ENCODE measurements at regions not wholly inside any gene's neighbourhood (a gene's known extent, or its start where the extent isn't known, plus 50 kb on each side); places are given as distances from the start of the nearest gene placed in this dataset.

DNA sequence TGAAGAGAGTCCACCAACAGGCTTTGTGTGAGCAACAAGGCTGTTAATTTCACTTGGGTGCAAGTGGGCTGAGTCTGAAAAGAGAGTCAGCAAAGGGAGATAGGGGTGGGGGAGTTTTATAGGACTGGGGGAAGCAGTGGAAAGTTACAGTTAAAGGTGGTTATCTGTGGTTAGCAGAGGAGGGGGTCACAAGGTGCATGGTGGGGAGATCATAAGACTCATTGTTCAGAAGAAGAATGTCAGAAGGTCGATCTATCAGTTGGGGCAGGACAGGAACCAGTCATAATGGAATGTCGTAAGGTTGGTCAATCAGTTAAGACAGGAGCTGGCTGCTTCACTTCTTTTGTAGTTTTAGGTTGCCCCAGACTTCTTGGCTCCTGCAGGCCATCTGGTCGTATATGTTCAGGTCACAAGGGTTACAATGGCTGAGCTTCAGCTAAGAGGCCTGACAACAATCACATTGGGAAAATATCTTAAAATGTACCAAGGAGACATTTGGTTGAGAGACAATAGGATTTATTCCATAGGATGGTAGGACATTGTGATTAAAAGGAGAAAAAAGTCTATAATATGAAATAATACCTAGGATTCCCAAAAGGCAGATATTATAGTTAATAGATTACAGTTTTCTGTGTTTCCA, 356.4 kb downstream of the ANKRD7 start:
- DNase-seq, result no peak

GRCh38 chr7:118583641-118584040, 359.1 kb downstream of the ANKRD7 start:
- peak; percentile 81 to 94 for DNase-seq

DNA sequence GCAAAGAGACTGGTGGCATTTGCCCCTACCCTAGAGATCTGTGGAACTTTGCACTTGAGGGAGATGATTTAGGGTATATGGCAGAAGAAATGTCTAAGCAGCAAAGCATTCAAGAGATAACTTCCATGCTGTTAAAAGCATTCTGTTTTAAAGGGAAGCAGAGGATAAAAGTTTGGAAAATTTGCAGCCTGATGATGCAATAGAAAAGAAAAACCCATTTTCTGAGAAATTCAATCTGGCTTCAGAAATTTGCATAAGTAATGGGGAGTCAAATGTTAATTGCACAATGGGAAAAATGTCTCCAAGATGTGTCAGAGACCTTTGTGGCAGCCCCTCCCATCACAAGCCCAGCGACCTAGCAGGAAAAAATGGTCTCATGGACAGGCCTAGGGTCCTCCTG, 361.7 kb downstream of the ANKRD7 start:
- DNase-seq, result no peak

DNA sequence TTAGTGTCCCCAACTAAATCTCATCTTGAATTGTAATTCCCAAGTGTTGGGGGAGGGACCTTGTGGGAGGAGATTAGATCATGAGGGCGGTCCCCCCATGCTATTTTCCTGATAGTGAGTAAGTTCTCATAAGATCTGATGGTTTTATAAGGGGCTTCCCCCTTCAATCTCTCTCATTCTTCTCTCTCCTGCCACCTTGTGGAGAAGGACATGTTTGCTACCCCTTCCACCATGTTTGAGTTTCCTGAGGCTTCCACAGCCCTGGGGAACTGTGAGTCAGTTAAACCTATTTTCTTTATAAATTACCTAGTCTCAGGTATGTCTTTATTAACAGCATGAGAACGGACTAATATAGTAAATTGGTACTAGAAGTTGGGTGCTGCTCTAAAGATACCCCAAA, 365.6 kb downstream of the ANKRD7 start:
- peak in 1 of 2 experiments; percentile 3 for DNase-seq

GRCh38 chr7:118602090-118602489, 377.6 kb downstream of the ANKRD7 start:
- DNase-seq, result no peak

DNA sequence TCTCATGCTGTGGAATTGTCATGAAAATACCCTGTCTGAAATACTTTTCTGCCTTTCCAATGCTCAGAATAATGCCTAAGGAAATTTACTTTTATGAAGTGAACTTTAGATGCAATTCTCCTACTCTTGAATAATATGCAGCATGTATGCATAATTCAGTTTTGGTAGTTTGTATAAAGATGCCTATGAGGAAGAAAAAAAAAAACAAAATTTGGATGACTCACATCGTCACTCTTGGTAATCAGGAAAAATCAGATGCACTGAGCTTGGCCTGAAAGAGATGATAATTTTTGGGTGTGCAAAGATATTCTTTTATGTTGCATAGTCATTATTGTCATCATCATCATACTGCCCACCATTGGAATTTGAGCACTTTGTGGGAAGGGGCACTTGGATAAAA, 382.1 kb downstream of the ANKRD7 start:
- no peak for DNase-seq

GRCh38 chr7:118609207-118609606, 384.7 kb downstream of the ANKRD7 start:
- no peak for DNase-seq

DNA sequence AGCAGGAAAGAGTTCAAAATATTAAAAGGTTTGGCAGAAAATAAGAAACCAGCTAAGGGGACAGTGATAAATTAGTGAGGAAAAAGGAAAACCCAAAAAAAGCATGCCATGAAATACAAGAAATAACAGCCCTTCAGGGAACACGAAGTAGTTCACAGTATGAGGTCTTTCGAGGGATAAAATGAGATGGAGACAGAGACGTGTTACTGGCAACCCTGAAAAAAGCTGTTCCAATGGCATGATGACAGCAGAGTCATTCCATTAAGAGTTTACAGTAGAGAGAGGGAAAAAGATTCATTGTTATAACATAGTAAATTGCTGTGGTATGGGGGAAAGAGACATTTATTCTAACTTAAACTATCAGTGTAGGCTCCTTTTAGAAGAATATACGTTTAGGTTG, 391.2 kb downstream of the ANKRD7 start:
- no peak for DNase-seq

DNA sequence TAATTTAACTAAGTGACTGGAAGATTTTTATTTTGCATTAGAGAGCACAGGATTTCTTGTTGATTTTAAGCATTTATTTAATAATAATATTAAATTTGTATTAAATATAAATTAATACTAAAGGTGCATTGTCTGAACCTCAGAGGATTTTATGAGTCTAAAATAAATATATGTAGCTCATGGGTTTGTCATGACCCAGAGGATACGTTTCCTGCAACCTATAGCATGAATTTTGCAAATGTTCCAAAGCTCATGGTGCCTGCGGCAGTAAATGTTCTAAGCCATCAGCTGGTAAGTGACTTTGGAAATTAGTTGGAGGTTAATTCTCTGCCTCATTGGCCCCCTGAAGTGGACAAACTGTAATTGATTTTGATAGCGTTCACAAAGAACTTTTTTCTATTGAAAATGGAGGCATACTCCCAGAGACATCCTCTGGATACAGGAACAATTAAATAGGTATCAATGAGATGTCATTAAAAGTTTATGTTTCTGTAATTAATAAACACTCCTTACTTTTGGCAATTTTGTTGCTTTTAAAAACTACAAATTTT, 397.4 kb downstream of the ANKRD7 start:
- no peak for DNase-seq

DNA sequence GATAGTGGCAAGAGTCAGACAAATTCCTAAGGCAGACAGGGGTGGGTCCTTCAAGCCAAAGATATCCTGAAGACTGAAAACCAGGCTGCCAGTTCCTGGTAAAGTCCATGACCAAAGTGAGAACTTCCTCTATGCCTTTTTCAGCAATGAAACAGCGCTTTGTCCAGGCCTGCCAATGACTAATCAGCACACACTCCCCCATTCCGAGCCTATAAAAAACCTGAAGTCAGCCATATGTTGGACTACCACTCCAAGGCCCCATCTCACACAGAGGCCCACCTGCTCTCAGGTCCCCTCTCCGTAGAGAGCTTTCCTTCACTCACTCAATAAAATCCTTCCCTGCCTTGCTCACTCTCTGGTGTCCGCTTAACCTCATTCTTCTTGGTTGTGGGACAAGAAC, 402.2 kb downstream of the ANKRD7 start:
- no peak for DNase-seq

DNA sequence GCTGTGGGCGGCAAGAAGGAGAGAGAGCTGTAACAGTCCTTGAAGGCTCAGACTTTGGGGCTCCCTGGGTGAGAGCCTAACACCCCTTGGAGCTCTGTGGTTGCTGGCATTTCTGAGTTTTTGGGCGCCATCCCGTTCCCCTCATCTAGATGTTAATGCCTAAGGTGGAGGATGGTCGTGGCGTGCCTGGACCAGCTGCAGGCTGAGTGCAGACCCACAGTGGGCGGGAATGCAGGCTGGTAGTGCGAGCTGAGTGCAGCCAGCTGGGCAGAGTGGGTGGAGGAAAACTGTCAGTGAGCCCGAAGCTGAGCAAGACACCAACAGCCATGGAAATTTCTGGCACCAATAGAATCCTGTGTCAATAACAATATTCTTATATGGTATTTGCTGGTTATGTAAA, 403.0 kb downstream of the ANKRD7 start:
- DNase-seq, result no peak

GRCh38 chr7:118629898-118630438, 405.5 kb downstream of the ANKRD7 start:
- no peak for DNase-seq

GRCh38 chr7:118642396-118642795, 417.9 kb downstream of the ANKRD7 start:
- no peak for DNase-seq

- no peak for DNase-seq
Observed at GRCh38 chr7:118644346-118644745, 419.8 kb downstream of the ANKRD7 start.

DNA sequence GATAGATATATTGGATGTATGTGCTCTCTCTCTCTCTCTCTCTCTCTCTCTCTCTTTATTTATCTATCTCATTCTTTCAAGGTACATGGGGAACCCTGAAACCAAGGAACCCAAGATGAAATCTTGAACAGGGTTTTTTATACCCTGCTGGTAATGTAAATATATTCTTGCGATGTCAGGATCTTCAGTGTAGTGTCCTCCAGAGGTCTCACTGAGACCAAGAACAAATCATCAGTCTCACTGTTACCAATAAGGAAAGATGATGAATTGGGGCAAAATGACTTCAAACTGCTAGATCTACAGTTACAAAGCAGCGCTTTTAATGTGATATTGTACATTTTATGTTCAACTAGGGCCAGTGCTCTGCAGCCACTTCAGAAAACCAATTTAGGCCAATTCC, 423.5 kb downstream of the ANKRD7 start:
- no peak for DNase-seq

GRCh38 chr7:118657391-118658005, 433.0 kb downstream of the ANKRD7 start:
- no peak for DNase-seq

- DNase-seq, result no peak
Observed at GRCh38 chr7:118662266-118662665, 437.8 kb downstream of the ANKRD7 start.

DNA sequence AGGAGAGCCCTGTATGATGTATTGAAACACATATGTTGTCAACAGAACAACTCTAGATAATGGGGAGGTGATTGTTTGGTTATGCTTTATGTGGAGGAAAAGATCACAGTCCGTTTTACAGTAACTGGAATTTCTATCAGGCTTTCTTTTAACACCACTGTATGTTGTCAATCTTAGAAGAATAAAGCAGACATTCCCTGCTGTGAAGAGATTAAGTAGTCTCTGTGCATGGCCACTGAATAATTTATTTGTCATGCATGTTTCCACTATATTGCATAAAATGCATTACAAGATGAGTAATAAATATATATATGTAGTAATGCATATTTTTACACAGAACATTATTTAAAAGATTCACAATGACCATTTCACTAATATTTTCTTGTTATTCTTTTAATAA, 440.0 kb downstream of the ANKRD7 start:
- no peak for DNase-seq

- DNase-seq, result no peak
Observed at GRCh38 chr7:118671149-118671548, 446.6 kb downstream of the ANKRD7 start.

- DNase-seq, result no peak
Observed at GRCh38 chr7:118684796-118685195, 460.3 kb downstream of the ANKRD7 start.

- DNase-seq, result no peak
Observed at GRCh38 chr7:118689403-118689802, 464.9 kb downstream of the ANKRD7 start.

GRCh38 chr7:118696879-118697278, 472.4 kb downstream of the ANKRD7 start:
- DNase-seq, result no peak

- DNase-seq, result no peak
Observed at GRCh38 chr7:118699222-118699621, 474.7 kb downstream of the ANKRD7 start.

GRCh38 chr7:118708741-118709140, 484.2 kb downstream of the ANKRD7 start:
- DNase-seq, result no peak

DNA sequence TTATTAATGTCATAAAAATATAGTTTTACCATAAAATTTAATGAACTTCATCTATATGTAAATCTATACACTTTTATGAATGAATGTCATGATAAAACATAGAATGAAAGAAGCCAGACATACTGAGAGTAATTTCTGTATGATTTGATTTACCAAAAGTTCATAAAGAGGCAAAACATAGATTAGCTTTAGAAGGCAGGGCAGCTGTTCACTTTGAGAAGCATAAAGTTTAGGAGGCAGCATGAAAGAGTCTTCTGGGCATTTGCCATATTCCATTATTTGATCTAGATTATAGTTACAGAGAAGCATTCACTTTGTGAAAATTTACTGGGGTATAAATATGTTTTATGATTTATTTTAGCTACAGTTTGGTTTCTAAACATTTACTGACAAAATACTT, 487.2 kb downstream of the ANKRD7 start:
- DNase-seq, result no peak
